Coronary artery (tissue), 2 donors: ENCODE measurements at regions not wholly inside any gene's neighbourhood (a gene's known extent, or its start where the extent isn't known, plus 50 kb on each side); places are given as distances from the start of the nearest gene placed in this dataset.

Source experiments
- DNase-seq: peaks from one replicate; pipeline ENCODE4 v3.0.0-alpha.2; 2017; ENCODE audit warnings: low spot score
- H3K27ac ChIP-seq, 2 donors: fragments of 200-600 bp; sonication (generic); one replicate each; pipeline ENCODE4 v1.5.1; 2016 to 2019
- H3K4me3 ChIP-seq: fragments of 200-600 bp; sonication (generic); 2 replicates; pipeline ENCODE4 v1.5.1; 2016; ENCODE audit warnings: mild to moderate bottlenecking, moderate library complexity
- TF ChIP-seq, protein P1 (sequence below): fragments of 200-600 bp; sonication (generic); IDR thresholded peaks from one replicate; pipeline ENCODE4 v1.5.1; 2019; ENCODE audit warnings: antibody characterized with exemption

GRCh38 chr15:96585484-96586386 is 255.2 kb downstream of the NR2F2 start:
- Histone ChIP-seq H3K27ac (no peak overlapping the region), H3K4me3 (no peak overlapping the region)
- TF ChIP-seq, protein P1, sequence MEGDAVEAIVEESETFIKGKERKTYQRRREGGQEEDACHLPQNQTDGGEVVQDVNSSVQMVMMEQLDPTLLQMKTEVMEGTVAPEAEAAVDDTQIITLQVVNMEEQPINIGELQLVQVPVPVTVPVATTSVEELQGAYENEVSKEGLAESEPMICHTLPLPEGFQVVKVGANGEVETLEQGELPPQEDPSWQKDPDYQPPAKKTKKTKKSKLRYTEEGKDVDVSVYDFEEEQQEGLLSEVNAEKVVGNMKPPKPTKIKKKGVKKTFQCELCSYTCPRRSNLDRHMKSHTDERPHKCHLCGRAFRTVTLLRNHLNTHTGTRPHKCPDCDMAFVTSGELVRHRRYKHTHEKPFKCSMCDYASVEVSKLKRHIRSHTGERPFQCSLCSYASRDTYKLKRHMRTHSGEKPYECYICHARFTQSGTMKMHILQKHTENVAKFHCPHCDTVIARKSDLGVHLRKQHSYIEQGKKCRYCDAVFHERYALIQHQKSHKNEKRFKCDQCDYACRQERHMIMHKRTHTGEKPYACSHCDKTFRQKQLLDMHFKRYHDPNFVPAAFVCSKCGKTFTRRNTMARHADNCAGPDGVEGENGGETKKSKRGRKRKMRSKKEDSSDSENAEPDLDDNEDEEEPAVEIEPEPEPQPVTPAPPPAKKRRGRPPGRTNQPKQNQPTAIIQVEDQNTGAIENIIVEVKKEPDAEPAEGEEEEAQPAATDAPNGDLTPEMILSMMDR, result no peak
- no peak for DNase-seq

- Histone ChIP-seq H3K27ac (no peak overlapping the region), H3K4me3 (no peak overlapping the region)
- TF ChIP-seq, protein P1, result no peak
- DNase-seq, result no peak
These were observed 256.4 kb downstream of the NR2F2 start for GRCh38 chr15:96586901-96587300.

- TF ChIP-seq, protein P1, result no peak
- no peak for DNase-seq
- no peak overlapping the region for H3K27ac ChIP-seq
- no peak overlapping the region for H3K4me3 ChIP-seq
These were observed 259.4 kb downstream of the NR2F2 start for GRCh38 chr15:96589864-96590263.

- DNase-seq, result no peak
- TF ChIP-seq, protein P1, result no peak
- Histone ChIP-seq H3K27ac (no peak overlapping the region), H3K4me3 (no peak overlapping the region)
These were observed 263.2 kb downstream of the NR2F2 start for GRCh38 chr15:96593735-96594134.

- TF ChIP-seq, protein P1, result no peak
- DNase-seq, result no peak
- no peak overlapping the region for H3K27ac ChIP-seq
- no peak overlapping the region for H3K4me3 ChIP-seq
These were observed 265.5 kb downstream of the NR2F2 start for GRCh38 chr15:96595951-96596350.

- Histone ChIP-seq H3K27ac (no peak overlapping the region), H3K4me3 (no peak overlapping the region)
- DNase-seq, result no peak
- TF ChIP-seq, protein P1, result no peak
These were observed 268.0 kb downstream of the NR2F2 start for GRCh38 chr15:96598514-96598913.

- no peak overlapping the region for H3K27ac ChIP-seq
- H3K4me3 ChIP-seq, result no peak overlapping the region
- TF ChIP-seq, protein P1, result no peak
- DNase-seq, result no peak
These were observed 268.8 kb downstream of the NR2F2 start for GRCh38 chr15:96599268-96599667.
